Brain microvascular endothelial cell (primary cell): ENCODE measurements at regions not wholly inside any gene's neighbourhood (a gene's known extent, or its start where the extent isn't known, plus 50 kb on each side); places are given as distances from the start of the nearest gene placed in this dataset.
"Not testable (repeated sequence)": the region's sequence is repeated elsewhere in the genome, so short reads cannot be mapped to it uniquely, and the experiment has no call there.

Experiments
- DNase-seq: peaks from one replicate; pipeline ENCODE4 v3.0.0-alpha.2; 2020
- H3K27ac ChIP-seq: fragments of 250-450 bp; sonication (Bioruptor Pico); 2 replicates; pipeline ENCODE4 v1.5.1; 2020; ENCODE audit warnings: mild to moderate bottlenecking, moderate library complexity
- H3K27me3 ChIP-seq: fragments of 250-450 bp; sonication (Bioruptor Pico); replicated peaks from 2 replicates; pipeline ENCODE4 v1.5.1; 2020; ENCODE audit warnings: mild to moderate bottlenecking
- H3K36me3 ChIP-seq: fragments of 250-450 bp; sonication (Bioruptor Pico); replicated peaks from 2 replicates; pipeline ENCODE4 v1.5.1; 2020; ENCODE audit warnings: mild to moderate bottlenecking
- H3K4me3 ChIP-seq: 2 replicates; pipeline ENCODE4 v1.5.1; 2011; ENCODE audit warnings: low read depth, mild to moderate bottlenecking, control low read depth, low read length, moderate library complexity
- in situ Hi-C: cut with HindIII; loops from 2 replicates; pipeline ENCODE4 v1.10.0; 2017; ENCODE audit warnings: low sequenced_read_pairs, low pct_ligation_motif_present
- TF ChIP-seq, protein P1 (sequence below): IDR thresholded peaks from 2 replicates; pipeline ENCODE4 v1.5.1; 2011; ENCODE audit warnings: low read depth, mild to moderate bottlenecking, moderate library complexity, low read length, control low read depth, inconsistent platforms; ENCODE audit errors: missing control alignments

DNA sequence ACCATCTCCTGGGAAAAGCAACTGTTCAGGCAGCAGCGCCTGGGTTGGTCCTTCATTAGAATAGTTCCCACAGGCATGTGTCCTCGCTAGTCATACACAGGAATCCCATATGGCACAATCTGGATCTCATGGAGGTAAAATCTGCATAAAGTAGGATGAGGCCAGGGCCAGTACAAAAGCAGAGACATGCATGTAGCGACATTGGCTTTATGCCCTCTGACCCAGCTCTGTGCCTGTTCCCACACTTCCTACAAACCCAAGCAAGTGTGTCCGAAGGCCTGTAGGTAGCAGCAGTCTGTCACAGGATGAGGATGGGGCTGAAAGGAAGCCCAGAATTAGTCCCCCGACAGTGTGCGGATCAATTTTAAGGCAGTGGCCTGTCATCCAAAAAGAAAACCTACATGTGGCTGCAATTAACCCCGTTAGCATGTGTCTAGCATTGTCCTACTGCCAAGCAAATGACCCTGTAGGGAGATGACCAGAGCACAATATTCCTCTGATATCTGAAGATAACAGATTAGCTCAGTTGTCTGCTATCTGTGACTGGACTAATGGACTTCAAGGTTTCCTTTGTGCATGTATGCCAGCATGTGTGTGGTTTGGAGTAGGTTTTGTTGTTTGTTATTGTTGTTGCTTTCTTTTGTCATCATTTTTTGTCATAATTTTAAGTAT is 178.8 kb downstream of the TMEM161B start:
- H3K4me3 ChIP-seq, result no peak overlapping the region
- in situ Hi-C loops, result no loop called here
- H3K27ac ChIP-seq, result no peak overlapping the region
- TF ChIP-seq, protein P1, sequence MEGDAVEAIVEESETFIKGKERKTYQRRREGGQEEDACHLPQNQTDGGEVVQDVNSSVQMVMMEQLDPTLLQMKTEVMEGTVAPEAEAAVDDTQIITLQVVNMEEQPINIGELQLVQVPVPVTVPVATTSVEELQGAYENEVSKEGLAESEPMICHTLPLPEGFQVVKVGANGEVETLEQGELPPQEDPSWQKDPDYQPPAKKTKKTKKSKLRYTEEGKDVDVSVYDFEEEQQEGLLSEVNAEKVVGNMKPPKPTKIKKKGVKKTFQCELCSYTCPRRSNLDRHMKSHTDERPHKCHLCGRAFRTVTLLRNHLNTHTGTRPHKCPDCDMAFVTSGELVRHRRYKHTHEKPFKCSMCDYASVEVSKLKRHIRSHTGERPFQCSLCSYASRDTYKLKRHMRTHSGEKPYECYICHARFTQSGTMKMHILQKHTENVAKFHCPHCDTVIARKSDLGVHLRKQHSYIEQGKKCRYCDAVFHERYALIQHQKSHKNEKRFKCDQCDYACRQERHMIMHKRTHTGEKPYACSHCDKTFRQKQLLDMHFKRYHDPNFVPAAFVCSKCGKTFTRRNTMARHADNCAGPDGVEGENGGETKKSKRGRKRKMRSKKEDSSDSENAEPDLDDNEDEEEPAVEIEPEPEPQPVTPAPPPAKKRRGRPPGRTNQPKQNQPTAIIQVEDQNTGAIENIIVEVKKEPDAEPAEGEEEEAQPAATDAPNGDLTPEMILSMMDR, result no peak
- DNase-seq, result no peak
- no peaks in the 10 kb centered on the region for H3K27me3 ChIP-seq
- no peaks in the 10 kb centered on the region for H3K36me3 ChIP-seq

DNA sequence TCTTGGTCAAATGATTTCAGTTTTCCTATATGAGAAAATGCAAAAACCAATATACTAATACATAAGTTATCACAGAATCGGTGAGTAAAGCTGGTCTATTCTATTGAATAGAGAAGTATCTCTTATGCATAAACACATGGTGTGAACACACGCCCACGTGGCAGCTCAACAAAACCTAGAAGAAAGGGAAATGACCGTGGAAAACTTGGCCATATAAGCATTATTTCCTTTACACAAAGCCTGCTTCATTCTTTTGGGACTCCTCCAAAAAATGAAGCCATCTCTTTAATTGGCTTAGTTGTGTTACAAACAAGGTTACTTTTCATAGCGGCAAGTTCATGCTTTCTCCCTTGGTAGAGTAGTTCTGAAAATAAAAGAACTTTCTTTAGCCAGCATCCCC is 183.2 kb downstream of the TMEM161B start:
- Histone ChIP-seq H3K27ac (no peak overlapping the region), H3K36me3 (no peaks in the 10 kb centered on the region), H3K4me3 (no peak overlapping the region), H3K27me3 (no peaks in the 10 kb centered on the region)
- TF ChIP-seq, protein P1, result no peak
- in situ Hi-C loops, result no loop called here
- no peak for DNase-seq

DNA sequence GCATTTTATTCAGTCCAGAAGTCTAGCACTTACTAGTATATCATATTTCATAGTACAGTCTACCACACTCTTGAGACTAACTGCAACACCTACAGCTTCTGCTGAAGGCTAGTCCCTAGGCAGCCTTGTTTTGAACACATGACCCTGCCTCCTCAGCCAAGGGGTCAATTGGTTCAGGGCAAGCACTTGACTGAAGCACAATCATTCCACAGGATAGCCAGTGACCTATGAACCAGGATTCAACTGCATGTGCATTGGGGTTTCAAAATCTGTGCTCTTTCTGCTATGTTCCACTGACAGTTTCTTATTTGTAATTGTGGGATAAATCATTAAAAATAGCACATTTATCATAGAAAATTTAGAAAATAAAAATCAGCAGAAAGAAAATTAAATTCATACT is 186.8 kb downstream of the TMEM161B start:
- Histone ChIP-seq H3K36me3 (no peaks in the 10 kb centered on the region), H3K27me3 (no peaks in the 10 kb centered on the region), H3K27ac (no peak overlapping the region), H3K4me3 (no peak overlapping the region)
- TF ChIP-seq, protein P1, result no peak
- DNase-seq, result no peak
- in situ Hi-C loops, result no loop called here

DNA sequence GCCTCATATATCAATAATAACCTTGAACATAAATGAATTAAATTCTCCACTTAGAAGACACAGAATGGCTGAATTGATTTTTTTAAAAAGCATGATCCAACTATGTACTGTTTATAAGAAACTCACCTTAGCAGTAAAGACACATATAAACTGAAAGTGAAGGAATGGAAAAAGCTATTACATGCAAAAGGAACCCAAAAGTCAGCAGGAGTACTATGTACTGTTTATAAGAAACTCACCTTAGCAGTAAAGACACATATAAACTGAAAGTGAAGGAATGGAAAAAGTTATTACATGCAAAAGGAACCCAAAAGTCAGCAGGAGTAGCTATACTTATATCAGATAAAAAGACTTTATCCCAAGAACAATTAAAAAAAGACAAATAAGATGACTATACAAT is 204.8 kb downstream of the TMEM161B start:
- no peaks in the 10 kb centered on the region for H3K27me3 ChIP-seq
- no peak overlapping the region for H3K27ac ChIP-seq
- TF ChIP-seq, protein P1, result no peak
- in situ Hi-C loops, result no loop called here
- DNase-seq, result no peak
- no peak overlapping the region for H3K4me3 ChIP-seq
- no peaks in the 10 kb centered on the region for H3K36me3 ChIP-seq

DNA sequence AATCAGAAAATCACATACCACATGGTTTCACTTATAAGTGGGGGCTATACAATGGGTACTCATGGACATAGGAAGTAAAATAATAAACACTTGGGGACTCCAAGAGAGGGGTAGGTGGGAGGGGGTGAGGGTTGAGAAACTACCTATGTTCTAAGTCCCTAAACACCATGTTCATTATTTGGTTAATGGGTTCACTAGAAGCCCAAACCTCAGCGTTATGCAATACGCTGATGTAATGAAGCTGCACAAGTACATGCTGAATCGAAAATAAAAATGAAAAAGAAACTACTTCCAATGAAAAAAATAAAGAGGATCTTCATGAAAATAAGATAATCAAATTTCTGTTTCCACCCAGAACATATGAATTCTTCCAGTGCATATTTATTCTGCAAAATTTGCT is 208.5 kb downstream of the TMEM161B start:
- H3K27me3 ChIP-seq, result no peaks in the 10 kb centered on the region
- H3K4me3 ChIP-seq, result no peak overlapping the region
- no peak for DNase-seq
- TF ChIP-seq, protein P1, result no peak
- H3K36me3 ChIP-seq, result no peaks in the 10 kb centered on the region
- in situ Hi-C loops, result no loop called here
- no peak overlapping the region for H3K27ac ChIP-seq

DNA sequence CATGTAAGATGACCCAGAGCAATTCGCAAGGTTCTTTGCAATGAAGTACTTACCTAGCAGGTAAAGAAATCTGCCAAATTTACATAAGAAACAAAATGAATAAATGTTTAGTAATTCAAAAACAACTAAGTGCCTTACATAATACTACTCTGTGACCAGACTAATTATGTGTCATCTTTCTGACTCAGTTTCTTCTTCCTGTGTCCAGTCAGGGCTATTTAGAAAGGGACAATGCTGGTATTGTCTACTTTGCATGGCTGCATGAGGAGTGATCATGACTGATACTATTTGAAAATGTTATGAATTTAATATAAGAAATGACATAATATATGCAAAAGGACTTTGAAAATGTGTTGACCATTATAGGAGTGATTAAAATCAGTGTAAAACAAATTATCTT is 210.0 kb downstream of the TMEM161B start:
- no peak for DNase-seq
- H3K27me3 ChIP-seq, result no peaks in the 10 kb centered on the region
- H3K36me3 ChIP-seq, result no peaks in the 10 kb centered on the region
- no peak overlapping the region for H3K4me3 ChIP-seq
- in situ Hi-C loops, result no loop called here
- H3K27ac ChIP-seq, result no peak overlapping the region
- TF ChIP-seq, protein P1, result no peak

DNA sequence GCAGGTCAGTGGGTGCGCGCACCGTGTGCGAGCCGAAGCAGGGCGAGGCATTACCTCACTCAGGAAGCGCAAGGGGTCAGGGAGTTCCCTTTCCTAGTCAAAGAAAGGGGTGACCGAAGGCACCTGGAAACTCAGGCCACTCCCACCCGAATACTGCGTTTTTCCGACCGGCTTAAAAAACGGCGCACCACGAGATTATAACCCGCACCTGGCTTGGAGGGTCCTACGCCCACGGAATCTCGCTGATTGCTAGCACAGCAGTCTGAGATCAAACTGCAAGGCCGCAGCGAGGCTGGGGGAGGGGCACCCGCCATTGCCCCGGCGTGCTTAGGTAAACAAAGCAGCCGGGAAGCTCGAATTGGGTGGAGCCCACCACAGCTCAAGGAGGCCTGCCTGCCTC is 216.2 kb downstream of the TMEM161B start:
- H3K4me3 ChIP-seq, H3K36me3 ChIP-seq, H3K27ac ChIP-seq, DNase-seq, in situ Hi-C loops, H3K27me3 ChIP-seq: not testable (repeated sequence)
